NK-92 treated with Interleukin-12 subunit alpha and Interleukin-12 subunit beta, amount 100 ng/mL, for 24 hours (cell line): ENCODE measurements at regions not wholly inside any gene's neighbourhood (a gene's known extent, or its start where the extent isn't known, plus 50 kb on each side); places are given as distances from the start of the nearest gene placed in this dataset.

Experiments
- DNase-seq: peaks from one replicate; lab custom pipeline; 2025; lab: John Stamatoyannopoulos, UW

- no peak for DNase-seq
Measured at GRCh38 chr2:550860-551567, 126.2 kb downstream of the TMEM18 start.

GRCh38 chr2:545711-546650, 131.2 kb downstream of the TMEM18 start:
- DNase-seq, result no peak

- no peak for DNase-seq
Measured at GRCh38 chr2:545228-545627, 132.0 kb downstream of the TMEM18 start.

GRCh38 chr2:538646-539045, 138.6 kb downstream of the TMEM18 start:
- no peak for DNase-seq

- no peak for DNase-seq
Measured at GRCh38 chr2:535222-535621, 142.0 kb downstream of the TMEM18 start.

GRCh38 chr2:529852-530251, 147.4 kb downstream of the TMEM18 start:
- DNase-seq, result no peak

GRCh38 chr2:529424-529823, 147.8 kb downstream of the TMEM18 start:
- no peak for DNase-seq

- no peak for DNase-seq
Measured at GRCh38 chr2:527581-527980, 149.6 kb downstream of the TMEM18 start.

GRCh38 chr2:526918-527317, 150.3 kb downstream of the TMEM18 start:
- DNase-seq, result no peak

- no peak for DNase-seq
Measured at GRCh38 chr2:525611-526010, 151.6 kb downstream of the TMEM18 start.

- DNase-seq, result no peak
Measured at GRCh38 chr2:525021-525420, 152.2 kb downstream of the TMEM18 start.

- no peak for DNase-seq
Measured at GRCh38 chr2:524442-524841, 152.8 kb downstream of the TMEM18 start.

- DNase-seq, result no peak
Measured at GRCh38 chr2:523698-524270, 153.4 kb downstream of the TMEM18 start.

GRCh38 chr2:522776-523175, 154.4 kb downstream of the TMEM18 start:
- DNase-seq, result no peak

- no peak for DNase-seq
Measured at GRCh38 chr2:521853-522530, 155.2 kb downstream of the TMEM18 start.

- DNase-seq, result no peak
Measured at GRCh38 chr2:520663-521340, 156.4 kb downstream of the TMEM18 start.

GRCh38 chr2:516944-517343, 160.3 kb downstream of the TMEM18 start:
- DNase-seq, result no peak

GRCh38 chr2:516131-516530, 161.1 kb downstream of the TMEM18 start:
- DNase-seq, result no peak

- DNase-seq, result no peak
Measured at GRCh38 chr2:515441-516127, 161.6 kb downstream of the TMEM18 start.

GRCh38 chr2:513981-514706, 163.1 kb downstream of the TMEM18 start:
- no peak for DNase-seq
